GM12878 (cell line): ENCODE measurements at regions not wholly inside any gene's neighbourhood (a gene's known extent, or its start where the extent isn't known, plus 50 kb on each side); places are given as distances from the start of the nearest gene placed in this dataset.

Source experiments
- ATAC-seq: fragments of 200-7000 bp; cut with Tn5 transposase; 3 replicates; pipeline ENCODE4 v1.9.1; 2020; ENCODE audit warnings: mild to moderate bottlenecking, moderate library complexity
- BruUV-seq: library from RNA; stranded (reverse); fragments of 400-500 nt; replicated peaks from 2 replicates; lab custom pipeline; 2021; lab: Mats Ljungman, UMichigan
- CTCF ChIA-PET: fragments of 300-600 bp; sonication (Branson Sonifier 250); formaldehyde crosslinking; extraction: SDS; loops from one replicate; lab custom pipeline; 2021; ENCODE audit warnings: inconsistent platforms; lab: Yijun Ruan, JAX
- POLR2A ChIA-PET: fragments of 350-600 bp; formaldehyde crosslinking; extraction: SDS; loops from one replicate; lab custom pipeline; 2021; ENCODE audit warnings: inconsistent platforms; lab: Charles Lee
- RAD21 ChIA-PET: fragments of 300-600 bp; sonication (Branson Sonifier 250); formaldehyde crosslinking; loops from one replicate; lab custom pipeline; 2023; ENCODE audit warnings: antibody characterized with exemption; ENCODE audit not compliant: unreplicated experiment; lab: Charles Lee
- SMC1A ChIA-PET: fragments of 300-600 bp; sonication (Branson Sonifier 250); formaldehyde crosslinking; loops from one replicate; lab custom pipeline; 2023; ENCODE audit not compliant: unreplicated experiment, uncharacterized antibody; lab: Charles Lee
- DNase-seq: peaks from one replicate; pipeline ENCODE4 v3.0.0-alpha.2; 2011; ENCODE audit warnings: low read depth, low spot score
- FAIRE-seq: peaks from 3 replicates; lab custom pipeline; 2011; peaks lifted over from hg19 to GRCh38; lab: Jason Lieb, UNC
- H2AFZ ChIP-seq: 2 replicates; pipeline ENCODE4 v1.6.0; 2011; ENCODE audit warnings: low read depth, low read length, control low read depth; ENCODE audit not compliant: control insufficient read depth
- H3K27ac ChIP-seq: 2 replicates; pipeline ENCODE4 v1.5.1; 2011; ENCODE audit warnings: control low read depth; ENCODE audit not compliant: control insufficient read depth, insufficient read depth
- H3K27me3 ChIP-seq, 2 experiments: replicated peaks in 1 of 2; 2 replicates each; pipeline versions ENCODE4 v1.6.0 to v1.6.1; 2011; ENCODE audit warnings: low read length in 1 of 2; ENCODE audit not compliant: control insufficient read depth in 2 of 2, insufficient read depth in 2 of 2
- H3K36me3 ChIP-seq, 2 experiments: 2 replicates each; pipeline ENCODE4 v1.5.1; 2011; ENCODE audit warnings: low read length in 1 of 2; ENCODE audit not compliant: control insufficient read depth in 2 of 2, insufficient read depth in 2 of 2
- H3K4me1 ChIP-seq: 2 replicates; pipeline ENCODE4 v1.6.1; 2011; ENCODE audit warnings: mild to moderate bottlenecking, low read length, moderate library complexity, mixed read lengths; ENCODE audit not compliant: control insufficient read depth, insufficient read depth
- H3K4me2 ChIP-seq: 2 replicates; pipeline ENCODE4 v1.6.0; 2011; ENCODE audit warnings: control low read depth; ENCODE audit not compliant: control insufficient read depth, insufficient read depth
- H3K4me3 ChIP-seq: fragments of 200-600 bp; sonication (generic); 2 replicates; pipeline ENCODE4 v1.5.1; 2016
- H3K79me2 ChIP-seq: 2 replicates; pipeline ENCODE4 v1.6.0; 2011; ENCODE audit warnings: low read length; ENCODE audit not compliant: control insufficient read depth, insufficient read depth
- H3K9ac ChIP-seq: 2 replicates; pipeline ENCODE4 v1.8.0; 2011; ENCODE audit warnings: low read length, control low read depth, mixed read lengths; ENCODE audit not compliant: control insufficient read depth, insufficient read depth
- H3K9me3 ChIP-seq: replicated peaks from 3 replicates; pipeline ENCODE4 v1.5.1; 2011; ENCODE audit warnings: mild to moderate bottlenecking, low read length; ENCODE audit not compliant: control insufficient read depth, insufficient read depth
- H4K20me1 ChIP-seq: 2 replicates; pipeline ENCODE4 v1.6.0; 2011; ENCODE audit not compliant: control insufficient read depth, insufficient read depth
- CBX5 ChIP-seq: sonication (generic); IDR thresholded peaks from 2 replicates; pipeline ENCODE4 v1.6.1; 2016; ENCODE audit warnings: low read depth, moderate library complexity, mild to moderate bottlenecking, inconsistent platforms
- EZH2 ChIP-seq: IDR thresholded peaks from 2 replicates; pipeline ENCODE4 v1.6.1; 2012; ENCODE audit warnings: low read depth, mild to moderate bottlenecking, control low read depth, inconsistent platforms, low read length, borderline replicate concordance; ENCODE audit not compliant: control insufficient read depth
- HCFC1 ChIP-seq: fragments of 150-350 bp; IDR thresholded peaks from 2 replicates; pipeline ENCODE4 v1.6.1; 2014; ENCODE audit warnings: low read length
- SMAD1 ChIP-seq: fragments of 450-650 bp; IDR thresholded peaks from 2 replicates; pipeline ENCODE4 v1.6.1; 2018; ENCODE audit warnings: mild to moderate bottlenecking, low read depth; ENCODE audit not compliant: partially characterized antibody
- SUZ12 ChIP-seq: fragments of 200-600 bp; sonication (generic); IDR thresholded peaks from one replicate; pipeline ENCODE4 v1.6.1; 2018; ENCODE audit warnings: antibody characterized with exemption, mild to moderate bottlenecking; ENCODE audit not compliant: unreplicated experiment
- WGBS: methylation state at CpG from one replicate; pipeline ENCODE4 v1.1.6; 2016; ENCODE audit warnings: low lambda C conversion rate; ENCODE audit not compliant: insufficient replicate concordance, insufficient coverage; ENCODE audit errors: missing lambda C conversion rate; 5-methylcytosine and 5-hydroxymethylcytosine counted together
- in situ Hi-C: fragments of 300-500 bp; cut with MboI; formaldehyde crosslinking; loops from 9 replicates; pipeline ENCODE4 v1.14.3; 2018; ENCODE audit warnings: mixed read lengths
- intact Hi-C: fragments of 100-400 bp; cut with micrococcal nuclease; formaldehyde crosslinking; loops from one replicate; pipeline ENCODE4 v1.14.2; 2022; ENCODE audit not compliant: unreplicated experiment
- TF ChIP-seq, protein P1 (sequence below): IDR thresholded peaks from 2 replicates; pipeline ENCODE4 v1.6.1; 2012; ENCODE audit warnings: low read depth, low read length, improper control_type of control experiment

DNA sequence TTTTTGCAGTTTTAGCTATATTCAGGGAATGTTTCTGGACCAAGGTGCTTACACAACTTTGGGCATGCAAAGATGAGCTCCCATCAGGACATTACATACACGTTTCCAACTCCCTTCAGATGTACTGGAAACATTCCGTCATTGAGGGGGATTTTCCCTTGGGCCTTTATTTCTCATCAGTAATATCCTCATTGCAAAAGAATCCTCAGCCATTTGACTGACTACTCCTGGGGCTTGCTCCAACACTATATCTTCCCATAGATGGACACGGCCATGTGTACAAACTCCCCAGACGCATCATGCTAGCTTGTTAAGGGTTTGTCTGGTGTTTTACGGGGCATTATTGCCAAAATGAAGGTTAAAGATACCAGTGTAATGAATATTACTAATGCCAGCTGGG is 59.3 kb upstream of the NUP160 start (continued):
- TF ChIP-seq SUZ12, result no peak
- TF ChIP-seq EZH2, result no peak

DNA sequence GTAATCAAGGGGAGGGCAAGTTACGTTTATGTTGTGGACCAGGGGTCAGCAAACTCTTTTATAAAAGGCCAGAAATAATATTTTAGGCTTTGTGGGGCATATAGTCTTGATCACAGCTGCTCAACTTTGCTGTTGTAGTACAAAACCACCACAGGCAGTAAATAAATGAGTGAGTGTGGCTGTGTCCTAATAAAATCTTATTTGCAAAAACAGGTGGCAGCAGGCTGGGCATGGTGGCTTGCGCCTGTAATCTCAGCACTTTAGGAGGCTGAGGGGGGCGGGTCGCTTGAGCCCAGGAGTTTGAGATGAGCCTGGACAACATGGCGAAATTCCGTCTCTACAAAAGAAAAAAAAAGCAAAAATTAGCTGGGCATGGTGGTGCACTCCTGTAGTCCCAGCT is 57.9 kb upstream of the NUP160 start:
- FAIRE-seq (no peak), DNase-seq (no peak), ATAC-seq (no peak)
- RAD21 ChIA-PET, result no interaction called here
- intact Hi-C loops (no loop called here), in situ Hi-C loops (no loop called here)
- SMC1A ChIA-PET, result no interaction called here
- BruUV-seq, result no TSS peak
- Histone ChIP-seq H4K20me1 (no peaks in the 10 kb centered on the region), H3K4me3 (no peak overlapping the region), H3K4me2 (no peak overlapping the region), H3K27ac (no peak overlapping the region), H2AFZ (no peak overlapping the region), H3K4me1 (peaks cover 5% of the 10 kb centered on the region), H3K36me3 (no peaks in the 10 kb centered on the region), H3K9ac (no peak overlapping the region), H3K9me3 (no peaks in the 10 kb centered on the region), H3K27me3 (no peaks in the 10 kb centered on the region), H3K79me2 (no peaks in the 10 kb centered on the region)
- POLR2A ChIA-PET, result no interaction called here
- no peak for TF ChIP-seq SMAD1
- TF ChIP-seq, protein P1, sequence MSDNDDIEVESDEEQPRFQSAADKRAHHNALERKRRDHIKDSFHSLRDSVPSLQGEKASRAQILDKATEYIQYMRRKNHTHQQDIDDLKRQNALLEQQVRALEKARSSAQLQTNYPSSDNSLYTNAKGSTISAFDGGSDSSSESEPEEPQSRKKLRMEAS, result no peak
- TF ChIP-seq SUZ12, result no peak
- TF ChIP-seq HCFC1, result no peak
- no peak for TF ChIP-seq EZH2
- TF ChIP-seq CBX5, result no peak
- CTCF ChIA-PET, result no interaction called here
- 58% methylated on average over 6 of the region's 6 CpGs for WGBS
